GM19035 (cell line): ENCODE measurements at regions not wholly inside any gene's neighbourhood (a gene's known extent, or its start where the extent isn't known, plus 50 kb on each side); places are given as distances from the start of the nearest gene placed in this dataset.
"Not testable (repeated sequence)": the region's sequence is repeated elsewhere in the genome, so short reads cannot be mapped to it uniquely, and the experiment has no call there.

Experiments used
- ATAC-seq: cut with Tn5 transposase; IDR thresholded peaks from one replicate; pipeline ENCODE4 v1.9.1; 2021; ENCODE audit not compliant: unreplicated experiment

GRCh38 chr18:37838083-37838482 lies 272.5 kb upstream of the CELF4 start:
- ATAC-seq, result no peak

- ATAC-seq, result no peak
Measured at GRCh38 chr18:37836071-37836970, 270.7 kb upstream of the CELF4 start.

- ATAC-seq, result not testable (repeated sequence)
Measured at GRCh38 chr18:37832010-37832695, 266.6 kb upstream of the CELF4 start.

GRCh38 chr18:37812961-37813360 lies 247.4 kb upstream of the CELF4 start:
- ATAC-seq, result no peak

GRCh38 chr18:37805773-37806404 lies 240.3 kb upstream of the CELF4 start:
- ATAC-seq, result no peak

- ATAC-seq, result no peak
Measured at GRCh38 chr18:37796823-37797349, 231.3 kb upstream of the CELF4 start.

- no peak for ATAC-seq
Measured at GRCh38 chr18:37787452-37787851, 221.9 kb upstream of the CELF4 start.

GRCh38 chr18:37783771-37784170 lies 218.2 kb upstream of the CELF4 start:
- ATAC-seq, result no peak

- ATAC-seq, result no peak
Measured at GRCh38 chr18:37779220-37779619, 213.6 kb upstream of the CELF4 start.

GRCh38 chr18:37778417-37779165 lies 213.0 kb upstream of the CELF4 start:
- ATAC-seq, result peak; percentile 83

- no peak for ATAC-seq
Measured at GRCh38 chr18:37769826-37770225, 204.2 kb upstream of the CELF4 start.

GRCh38 chr18:37764541-37765288 lies 199.1 kb upstream of the CELF4 start:
- ATAC-seq, result no peak

GRCh38 chr18:37762076-37762621 lies 196.6 kb upstream of the CELF4 start:
- no peak for ATAC-seq

- ATAC-seq, result no peak
Measured at GRCh38 chr18:37754141-37754540, 188.5 kb upstream of the CELF4 start.

GRCh38 chr18:37742436-37742835 lies 176.8 kb upstream of the CELF4 start:
- ATAC-seq, result no peak

GRCh38 chr18:37741032-37741623 lies 175.5 kb upstream of the CELF4 start:
- ATAC-seq, result no peak

GRCh38 chr18:37734406-37734805 lies 168.8 kb upstream of the CELF4 start:
- ATAC-seq, result no peak

GRCh38 chr18:37729716-37730115 lies 164.1 kb upstream of the CELF4 start:
- no peak for ATAC-seq

GRCh38 chr18:37724206-37724605 lies 158.6 kb upstream of the CELF4 start:
- ATAC-seq, result no peak
